Lung (tissue), 11 donors: ENCODE measurements at regions not wholly inside any gene's neighbourhood (a gene's known extent, or its start where the extent isn't known, plus 50 kb on each side); places are given as distances from the start of the nearest gene placed in this dataset.
A peak's percentile ranks its signal among the peaks of the same experiment; 100 is the strongest.

ENCODE experiments used
- ATAC-seq: fragments of 200-7000 bp; cut with Tn5 transposase; one replicate; pipeline ENCODE4 v1.9.1; 2020; ENCODE audit warnings: moderate number of reproducible peaks; ENCODE audit not compliant: insufficient read depth, low FRiP score
- DNase-seq, 3 donors: peaks; one replicate each; pipeline ENCODE4 v3.0.0-alpha.2; 2013 to 2017
- H3K27ac ChIP-seq, 2 donors: one replicate each; pipeline ENCODE4 v1.5.1; 2013; ENCODE audit warnings: mild to moderate bottlenecking in 2 of 2, moderate library complexity in 2 of 2, control low read depth in 1 of 2, inconsistent platforms in 1 of 2, low read depth in 1 of 2, low read length in 1 of 2
- H3K27me3 ChIP-seq, 3 donors: one replicate each; pipeline ENCODE4 v1.5.1; 2013; ENCODE audit warnings: low read length in 2 of 3; ENCODE audit not compliant: control insufficient read depth in 3 of 3, insufficient read depth in 3 of 3
- H3K36me3 ChIP-seq, 4 donors: one replicate each; pipeline ENCODE4 v1.5.1; 2013; ENCODE audit warnings: low read length in 4 of 4, mild to moderate bottlenecking in 1 of 4, moderate library complexity in 1 of 4; ENCODE audit not compliant: control insufficient read depth in 4 of 4, insufficient read depth in 4 of 4
- H3K4me1 ChIP-seq, 5 donors: one replicate each; pipeline ENCODE4 v1.5.1; 2013; ENCODE audit warnings: low read length in 5 of 5, mild to moderate bottlenecking in 2 of 5, moderate library complexity in 1 of 5; ENCODE audit not compliant: control insufficient read depth in 5 of 5, insufficient read depth in 5 of 5
- H3K4me3 ChIP-seq: one replicate; pipeline ENCODE4 v1.5.1; 2013; ENCODE audit warnings: mild to moderate bottlenecking, control low read depth, moderate library complexity
- H3K9ac ChIP-seq, 2 donors: one replicate each; pipeline ENCODE4 v1.5.1; 2013; ENCODE audit warnings: low read length in 2 of 2, control low read depth in 1 of 2; ENCODE audit not compliant: insufficient read depth in 1 of 2
- H3K9me3 ChIP-seq, 4 donors: one replicate each; pipeline ENCODE4 v1.5.1; 2013; ENCODE audit warnings: low read length in 3 of 4, mild to moderate bottlenecking in 1 of 4, moderate library complexity in 1 of 4; ENCODE audit not compliant: control insufficient read depth in 4 of 4, insufficient read depth in 3 of 4
- WGBS, 2 donors: extraction: QIAGEN DNeasy Blood & Tissue Kit; methylation state at CpG; one replicate each; pipeline ENCODE4 v1.1.7; 2013; 5-methylcytosine and 5-hydroxymethylcytosine counted together
- TF ChIP-seq, protein P1 (sequence below): IDR thresholded peaks from 2 replicates; pipeline ENCODE4 v1.5.1; 2012; ENCODE audit warnings: mild to moderate bottlenecking; ENCODE audit errors: control extremely low read depth, extremely low read depth
- donor health status: control.
- donor health status: control.
- donor health status: Bipolar disorder and iron deficiency.
- donor health status: healthy.
- donor health status: DM: yes; HTN: yes; CAD: no.

DNA sequence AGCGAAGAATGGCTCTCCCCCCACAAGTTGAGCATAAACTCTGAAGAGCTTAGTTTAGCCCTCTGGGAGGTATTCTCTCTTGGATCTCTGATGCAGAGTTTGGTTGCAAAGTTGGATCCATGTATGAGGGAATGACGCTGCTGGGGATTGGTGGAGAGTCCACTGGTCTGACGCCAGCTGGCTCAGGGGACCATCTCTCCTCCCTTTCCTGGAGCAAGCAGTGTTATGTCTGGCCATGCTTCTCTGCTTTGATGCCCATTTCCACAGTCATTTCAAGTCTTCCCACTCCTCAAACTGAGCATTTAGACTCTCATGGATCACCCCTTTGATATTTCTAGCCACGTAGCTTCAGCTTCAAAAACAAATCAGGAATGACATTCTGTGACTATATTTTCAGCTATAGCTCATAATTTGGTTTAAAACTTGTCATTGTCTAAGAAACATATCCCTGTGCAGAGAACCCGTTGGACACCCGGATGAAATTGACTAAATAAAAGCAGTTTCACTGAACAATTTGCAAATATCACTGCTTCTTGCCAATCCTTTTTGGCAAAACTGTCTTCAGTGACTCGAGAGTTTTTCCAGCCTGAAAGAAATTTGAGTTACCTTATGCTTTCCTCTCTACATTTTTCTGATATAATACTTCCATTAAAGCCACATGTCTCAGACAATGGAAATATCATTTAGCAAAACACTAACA, 193.4 kb upstream of the CDH11 start:
- peak; percentile 44 to 82 (median 64) for DNase-seq
- ATAC-seq: no peak
- TF ChIP-seq, protein P1, sequence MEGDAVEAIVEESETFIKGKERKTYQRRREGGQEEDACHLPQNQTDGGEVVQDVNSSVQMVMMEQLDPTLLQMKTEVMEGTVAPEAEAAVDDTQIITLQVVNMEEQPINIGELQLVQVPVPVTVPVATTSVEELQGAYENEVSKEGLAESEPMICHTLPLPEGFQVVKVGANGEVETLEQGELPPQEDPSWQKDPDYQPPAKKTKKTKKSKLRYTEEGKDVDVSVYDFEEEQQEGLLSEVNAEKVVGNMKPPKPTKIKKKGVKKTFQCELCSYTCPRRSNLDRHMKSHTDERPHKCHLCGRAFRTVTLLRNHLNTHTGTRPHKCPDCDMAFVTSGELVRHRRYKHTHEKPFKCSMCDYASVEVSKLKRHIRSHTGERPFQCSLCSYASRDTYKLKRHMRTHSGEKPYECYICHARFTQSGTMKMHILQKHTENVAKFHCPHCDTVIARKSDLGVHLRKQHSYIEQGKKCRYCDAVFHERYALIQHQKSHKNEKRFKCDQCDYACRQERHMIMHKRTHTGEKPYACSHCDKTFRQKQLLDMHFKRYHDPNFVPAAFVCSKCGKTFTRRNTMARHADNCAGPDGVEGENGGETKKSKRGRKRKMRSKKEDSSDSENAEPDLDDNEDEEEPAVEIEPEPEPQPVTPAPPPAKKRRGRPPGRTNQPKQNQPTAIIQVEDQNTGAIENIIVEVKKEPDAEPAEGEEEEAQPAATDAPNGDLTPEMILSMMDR: no peak
- 61 to 74% methylated on average over 7 of the region's 7 CpGs for WGBS, 2 donors
- Histone ChIP-seq H3K27me3 (no peaks in the 10 kb centered on the region), H3K9ac (no peak overlapping the region), H3K36me3 (no peaks in the 10 kb centered on the region), H3K4me1 (peaks cover 0 to 6% (median 0%) of the 10 kb centered on the region in 5 donors), H3K4me3 (no peak overlapping the region), H3K27ac (no peak overlapping the region), H3K9me3 (no peaks in the 10 kb centered on the region)

DNA sequence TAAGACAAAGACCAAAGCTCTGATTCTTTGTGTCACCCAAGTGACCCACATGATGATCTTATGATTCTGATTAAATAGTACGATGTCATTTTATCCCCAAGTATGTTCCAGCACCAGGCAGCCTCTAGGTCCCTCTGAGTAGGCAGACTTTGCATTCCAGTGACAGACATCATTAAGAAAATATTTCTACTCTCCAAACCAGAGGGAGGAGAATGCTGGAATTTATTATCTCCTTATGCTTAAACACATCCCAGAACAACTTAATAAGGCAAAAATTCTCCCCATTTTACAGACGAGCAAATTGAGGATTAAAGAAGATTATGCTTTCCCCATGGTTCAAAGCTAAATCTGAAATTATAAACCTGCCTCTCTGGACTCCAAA, 192.8 kb upstream of the CDH11 start:
- Histone ChIP-seq H3K4me3 (no peak overlapping the region), H3K9ac (no peak overlapping the region), H3K27me3 (no peaks in the 10 kb centered on the region), H3K9me3 (no peaks in the 10 kb centered on the region), H3K36me3 (no peaks in the 10 kb centered on the region), H3K4me1 (peaks cover 0 to 10% (median 5%) of the 10 kb centered on the region in 5 donors), H3K27ac (no peak overlapping the region)
- 70 to 90% methylated on average over 2 of the region's 2 CpGs for WGBS, 2 donors
- TF ChIP-seq, protein P1: no peak
- DNase-seq (no peak), ATAC-seq (no peak)

DNA sequence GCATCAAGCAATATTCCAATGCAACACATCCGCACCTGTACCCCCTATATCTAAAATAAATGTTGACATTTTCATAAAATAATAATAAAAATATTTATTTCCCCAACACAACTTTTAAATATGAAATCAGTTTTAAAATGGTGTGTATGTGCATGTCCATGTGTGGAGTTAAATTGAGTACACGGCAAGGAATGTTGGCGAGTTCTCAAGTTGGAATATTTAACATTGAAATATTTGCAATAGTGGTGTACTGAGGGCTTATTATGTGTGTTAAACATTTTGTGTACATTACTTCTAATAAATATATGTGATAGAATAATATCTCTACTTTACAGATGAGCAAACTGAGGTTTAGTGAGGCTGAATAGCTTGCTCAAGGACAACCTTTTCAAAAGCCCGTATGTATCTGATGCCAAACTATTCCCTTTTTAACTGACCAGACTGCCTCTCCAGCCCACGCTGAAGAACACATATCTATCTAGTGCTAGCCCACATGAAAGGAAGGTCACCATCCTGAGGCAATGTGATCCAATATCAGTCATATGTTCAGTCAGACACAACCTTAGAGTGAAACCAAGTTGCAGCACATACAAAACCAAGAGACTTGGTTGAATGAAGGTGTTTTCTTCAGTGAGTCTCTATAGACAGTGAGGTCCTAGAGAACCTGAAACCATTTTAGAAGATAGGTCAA, 192.2 kb upstream of the CDH11 start:
- H3K27me3 ChIP-seq: no peaks in the 10 kb centered on the region
- no peaks in the 10 kb centered on the region for H3K9me3 ChIP-seq
- 84 to 89% methylated on average over 5 of the region's 5 CpGs for WGBS, 2 donors
- ATAC-seq (no peak), DNase-seq (no peak)
- no peak overlapping the region for H3K9ac ChIP-seq
- H3K36me3 ChIP-seq: no peaks in the 10 kb centered on the region
- TF ChIP-seq, protein P1: no peak
- H3K4me1 ChIP-seq: peaks cover 0 to 11% (median 10%) of the 10 kb centered on the region in 5 donors
- no peak overlapping the region for H3K27ac ChIP-seq
- no peak overlapping the region for H3K4me3 ChIP-seq
